ENCODE measurements at regions not wholly inside any gene's neighbourhood (a gene's known extent, or its start where the extent isn't known, plus 50 kb on each side); places are given as distances from the start of the nearest gene placed in this dataset.
"Not testable (repeated sequence)": the region's sequence is repeated elsewhere in the genome, so short reads cannot be mapped to it uniquely, and the experiment has no call there.

- no peak for DNase-seq
These were observed 424.0 kb upstream of the NECTIN3 start for GRCh38 chr3:110647586-110647985.

GRCh38 chr3:110650741-110651140 lies 420.9 kb upstream of the NECTIN3 start:
- DNase-seq: no peak

GRCh38 chr3:110654843-110655502 lies 416.6 kb upstream of the NECTIN3 start:
- DNase-seq: no peak

GRCh38 chr3:110656394-110657025 lies 415.1 kb upstream of the NECTIN3 start:
- DNase-seq: no peak

- no peak for DNase-seq
These were observed 407.5 kb upstream of the NECTIN3 start for GRCh38 chr3:110664148-110664547.

- DNase-seq: no peak
These were observed 405.1 kb upstream of the NECTIN3 start for GRCh38 chr3:110666495-110666894.

GRCh38 chr3:110667216-110667615 lies 404.4 kb upstream of the NECTIN3 start:
- DNase-seq: no peak

- no peak for DNase-seq
These were observed 401.2 kb upstream of the NECTIN3 start for GRCh38 chr3:110670407-110670806.

GRCh38 chr3:110677506-110677905 lies 394.1 kb upstream of the NECTIN3 start:
- no peak for DNase-seq

- DNase-seq: no peak
These were observed 392.3 kb upstream of the NECTIN3 start for GRCh38 chr3:110679285-110679684.

GRCh38 chr3:110680450-110680849 lies 391.2 kb upstream of the NECTIN3 start:
- no peak for DNase-seq

GRCh38 chr3:110684466-110684865 lies 387.1 kb upstream of the NECTIN3 start:
- DNase-seq: no peak

- no peak for DNase-seq
These were observed 386.0 kb upstream of the NECTIN3 start for GRCh38 chr3:110685630-110686029.

- no peak for DNase-seq
These were observed 384.9 kb upstream of the NECTIN3 start for GRCh38 chr3:110686701-110687100.

GRCh38 chr3:110687138-110687537 lies 384.5 kb upstream of the NECTIN3 start:
- DNase-seq: no peak

GRCh38 chr3:110697961-110698360 lies 373.7 kb upstream of the NECTIN3 start:
- DNase-seq: no peak

- not testable (repeated sequence) for DNase-seq
These were observed 367.3 kb upstream of the NECTIN3 start for GRCh38 chr3:110704332-110704731.

- no peak for DNase-seq
These were observed 363.5 kb upstream of the NECTIN3 start for GRCh38 chr3:110708156-110708555.

- no peak for DNase-seq
These were observed 361.5 kb upstream of the NECTIN3 start for GRCh38 chr3:110710156-110710555.

- DNase-seq: no peak
These were observed 361.0 kb upstream of the NECTIN3 start for GRCh38 chr3:110710603-110711002.

GRCh38 chr3:110711130-110711832 lies 360.3 kb upstream of the NECTIN3 start:
- no peak for DNase-seq

- no peak for DNase-seq
These were observed 359.6 kb upstream of the NECTIN3 start for GRCh38 chr3:110711851-110712516.

- no peak for DNase-seq
These were observed 344.6 kb upstream of the NECTIN3 start for GRCh38 chr3:110727056-110727455.

- DNase-seq: no peak
These were observed 340.5 kb upstream of the NECTIN3 start for GRCh38 chr3:110731148-110731547.
